ENCODE measurements at regions not wholly inside any gene's neighbourhood (a gene's known extent, or its start where the extent isn't known, plus 50 kb on each side); places are given as distances from the start of the nearest gene placed in this dataset.
A peak's percentile ranks its signal among the peaks of the same experiment; 100 is the strongest.

DNA sequence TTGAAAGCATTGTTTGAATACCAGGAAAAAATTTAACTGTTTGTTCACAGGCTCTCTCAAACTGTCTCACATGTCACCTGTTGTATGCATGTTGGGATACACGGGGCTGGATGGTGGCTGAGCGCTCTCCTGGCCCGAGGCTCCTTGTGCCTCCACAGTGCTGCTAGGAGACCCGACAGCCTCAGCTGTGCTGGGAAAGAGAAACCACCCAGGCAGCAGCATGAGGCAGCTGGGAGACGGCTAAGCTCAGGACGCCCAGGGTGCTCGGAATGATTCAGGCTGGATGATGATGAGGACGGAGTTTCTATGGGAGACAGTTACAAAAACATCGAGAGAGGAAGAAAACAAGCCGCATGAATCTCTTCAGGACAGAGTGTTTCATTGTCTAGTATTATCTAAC, 278.0 kb upstream of the CDH4 start:
- FAIRE-seq (no peak), DNase-seq (ENCODE audit: insufficient read length, low spot score) (no peak)
- no peak for TF ChIP-seq POLR2A (IDR thresholded peaks at IDR 0.05; ENCODE audit: low read depth, low read length)

DNA sequence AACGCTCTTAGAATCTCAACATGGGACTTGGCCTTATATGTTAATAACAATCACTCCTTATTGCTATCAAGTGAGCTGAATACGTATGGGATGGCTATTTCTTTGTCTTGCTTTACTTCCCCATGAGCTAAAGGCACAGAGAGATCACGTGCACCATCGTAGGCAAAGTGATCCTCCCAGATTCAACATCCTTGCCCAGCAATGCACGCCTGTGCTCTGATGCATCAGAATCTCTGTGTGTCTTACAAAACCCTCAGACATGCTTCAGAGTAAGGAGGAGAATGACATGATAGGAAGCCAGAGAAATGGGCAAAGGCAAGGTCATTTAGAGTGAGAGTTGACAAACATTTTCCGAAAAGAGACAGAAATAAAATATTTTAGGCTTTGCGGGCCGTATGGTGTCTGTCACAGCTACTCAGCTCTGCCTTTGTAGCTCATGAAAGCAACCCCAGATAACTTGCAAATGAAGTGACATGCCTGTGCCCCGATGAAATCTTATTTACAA, 277.6 kb upstream of the CDH4 start:
- TF ChIP-seq POLR2A (IDR thresholded peaks at IDR 0.05; ENCODE audit: low read depth, low read length) = no peak
- DNase-seq (ENCODE audit: insufficient read length, low spot score) (no peak), FAIRE-seq (no peak)

GRCh38 chr20:60976139-60976538, 275.9 kb upstream of the CDH4 start:
- no peak for FAIRE-seq
- no peak for TF ChIP-seq POLR2A (IDR thresholded peaks at IDR 0.05; ENCODE audit: low read depth, low read length)
- DNase-seq (ENCODE audit: insufficient read length, low spot score) = no peak

DNA sequence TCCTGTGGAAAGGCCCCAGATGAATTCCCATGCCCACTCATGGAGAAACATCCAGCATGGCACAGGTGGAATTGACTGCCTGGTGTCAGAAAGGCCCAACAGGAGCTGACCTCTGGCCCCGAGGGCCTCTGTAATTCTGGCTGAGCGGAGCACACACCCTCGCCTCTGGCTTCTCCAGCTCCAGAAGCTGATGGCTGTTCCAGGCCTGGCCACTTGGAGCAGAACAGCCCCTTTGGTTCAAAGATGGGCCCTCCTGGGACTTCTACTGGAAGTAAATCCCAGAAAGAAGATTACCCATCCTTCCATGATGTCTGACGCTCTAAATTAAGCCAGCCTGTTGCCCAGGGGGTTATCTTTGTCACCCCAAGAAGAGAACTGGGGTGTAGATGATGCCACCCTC, 275.1 kb upstream of the CDH4 start:
- FAIRE-seq (no peak), DNase-seq (ENCODE audit: insufficient read length, low spot score) (no peak)
- TF ChIP-seq POLR2A (IDR thresholded peaks at IDR 0.05; ENCODE audit: low read depth, low read length) = no peak

DNA sequence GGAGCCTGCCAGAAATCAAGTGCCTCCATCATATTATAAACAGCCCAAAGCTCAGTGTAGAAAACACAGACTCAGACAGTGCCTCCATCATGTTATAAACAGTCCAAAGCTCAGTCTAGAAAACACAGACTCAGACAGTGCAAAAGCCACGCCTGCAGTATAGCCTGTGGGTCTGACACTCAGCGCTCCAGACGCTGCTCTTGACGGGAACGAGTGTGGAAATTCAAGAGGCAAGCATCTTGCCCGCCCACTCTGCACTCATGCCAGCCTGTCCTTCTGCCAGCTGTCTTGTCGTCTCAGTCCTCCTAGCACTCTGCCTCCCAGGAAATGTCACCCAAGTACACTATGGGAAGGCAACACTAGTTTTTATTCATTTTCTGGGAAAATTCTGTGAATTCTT, 274.2 kb upstream of the CDH4 start:
- FAIRE-seq (no peak), DNase-seq (ENCODE audit: insufficient read length, low spot score) (no peak)
- TF ChIP-seq POLR2A (IDR thresholded peaks at IDR 0.05; ENCODE audit: low read depth, low read length) = no peak

- DNase-seq (ENCODE audit: insufficient read length, low spot score) (no peak), FAIRE-seq (no peak)
- TF ChIP-seq POLR2A (IDR thresholded peaks at IDR 0.05; ENCODE audit: low read depth, low read length) = no peak
Measured at GRCh38 chr20:60984666-60985065, 267.4 kb upstream of the CDH4 start.

GRCh38 chr20:60986506-60987156, 265.4 kb upstream of the CDH4 start:
- DNase-seq (ENCODE audit: insufficient read length, low spot score) = no peak
- no peak for TF ChIP-seq POLR2A (IDR thresholded peaks at IDR 0.05; ENCODE audit: low read depth, low read length)
- no peak for FAIRE-seq

GRCh38 chr20:60990061-60990460, 262.0 kb upstream of the CDH4 start:
- no peak for FAIRE-seq
- TF ChIP-seq POLR2A (IDR thresholded peaks at IDR 0.05; ENCODE audit: low read depth, low read length) = no peak
- no peak for DNase-seq (ENCODE audit: insufficient read length, low spot score)

- TF ChIP-seq POLR2A (IDR thresholded peaks at IDR 0.05; ENCODE audit: low read depth, low read length) = no peak
- DNase-seq (ENCODE audit: insufficient read length, low spot score) (no peak), FAIRE-seq (no peak)
Measured at GRCh38 chr20:60990643-60991042, 261.4 kb upstream of the CDH4 start.

GRCh38 chr20:60993433-60994044, 258.5 kb upstream of the CDH4 start:
- no peak for FAIRE-seq
- DNase-seq (ENCODE audit: insufficient read length, low spot score) = peak; percentile 20
- no peak for TF ChIP-seq POLR2A (IDR thresholded peaks at IDR 0.05; ENCODE audit: low read depth, low read length)

DNA sequence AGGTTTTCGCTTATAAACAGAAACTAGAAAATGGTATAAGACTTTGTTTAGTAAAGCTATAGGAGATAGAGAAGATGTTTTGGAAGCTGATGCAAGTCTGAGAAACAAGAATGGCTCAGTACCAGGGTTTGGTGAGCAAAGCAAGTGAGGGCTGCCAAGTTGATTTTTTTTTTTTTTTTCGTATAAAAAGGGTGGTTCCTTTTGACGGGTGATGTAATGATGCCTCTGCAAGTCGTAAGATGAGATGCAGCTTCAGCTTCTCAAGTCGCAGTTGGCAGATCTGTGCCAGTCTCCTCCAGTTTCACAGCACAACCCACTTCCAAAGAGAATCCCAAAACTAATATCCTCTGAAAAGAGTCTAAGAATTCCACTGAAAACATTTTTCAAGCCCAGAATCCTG, 252.8 kb upstream of the CDH4 start:
- FAIRE-seq = no peak
- no peak for DNase-seq (ENCODE audit: insufficient read length, low spot score)
- TF ChIP-seq POLR2A (IDR thresholded peaks at IDR 0.05; ENCODE audit: low read depth, low read length) = no peak

DNA sequence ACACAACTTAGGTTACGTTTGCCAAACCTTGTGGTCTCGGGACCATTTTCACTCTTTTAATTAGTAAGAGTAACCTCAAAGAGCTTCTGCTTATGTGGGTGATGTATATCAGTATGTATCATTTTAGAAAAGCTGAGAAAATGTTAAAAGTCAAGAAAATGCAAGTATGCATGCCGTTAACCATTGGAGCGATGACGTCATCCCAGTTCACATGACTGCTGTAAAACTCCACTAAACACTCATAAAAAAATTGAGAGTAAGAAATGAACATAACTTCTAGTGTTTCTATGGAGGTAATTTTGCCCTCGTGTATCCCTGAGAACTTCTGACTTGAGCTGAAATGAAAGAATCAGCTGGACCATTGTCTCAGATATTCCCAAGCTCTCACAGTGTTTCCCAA, 250.0 kb upstream of the CDH4 start:
- FAIRE-seq (no peak), DNase-seq (ENCODE audit: insufficient read length, low spot score) (no peak)
- no peak for TF ChIP-seq POLR2A (IDR thresholded peaks at IDR 0.05; ENCODE audit: low read depth, low read length)

GRCh38 chr20:61014491-61014890, 237.6 kb upstream of the CDH4 start:
- DNase-seq (ENCODE audit: insufficient read length, low spot score) = no peak
- TF ChIP-seq POLR2A (IDR thresholded peaks at IDR 0.05; ENCODE audit: low read depth, low read length) = no peak
- no peak for FAIRE-seq

DNA sequence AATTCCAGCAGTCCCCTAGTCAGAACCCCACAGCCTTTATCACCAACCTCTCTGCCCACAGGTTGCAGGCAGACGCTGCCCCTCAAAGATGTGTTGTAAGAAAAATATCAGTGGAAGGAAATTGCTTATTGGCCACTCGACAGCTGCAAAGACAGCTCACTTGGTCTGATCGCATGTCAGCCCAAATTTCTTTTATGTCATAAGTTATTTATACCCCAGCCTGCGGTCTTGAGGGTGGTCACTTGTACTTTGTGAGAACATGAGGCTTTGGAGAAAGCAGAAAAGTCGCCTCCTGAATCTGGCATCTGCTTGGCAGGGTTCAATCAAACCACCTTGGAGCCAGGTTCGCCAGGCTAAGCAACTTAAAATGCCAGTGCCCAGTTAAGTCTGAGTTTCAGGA, 236.5 kb upstream of the CDH4 start:
- FAIRE-seq = no peak

GRCh38 chr20:61019322-61019721, 232.7 kb upstream of the CDH4 start:
- no peak for DNase-seq (ENCODE audit: insufficient read length, low spot score)
- no peak for FAIRE-seq
- no peak for TF ChIP-seq POLR2A (IDR thresholded peaks at IDR 0.05; ENCODE audit: low read depth, low read length)

More for the DNA sequence above, 236.5 kb upstream of the CDH4 start:
- TF ChIP-seq POLR2A (IDR thresholded peaks at IDR 0.05; ENCODE audit: low read depth, low read length) = no peak
- no peak for DNase-seq (ENCODE audit: insufficient read length, low spot score)
